ENCODE measurements at regions not wholly inside any gene's neighbourhood (a gene's known extent, or its start where the extent isn't known, plus 50 kb on each side); places are given as distances from the start of the nearest gene placed in this dataset.

DNA sequence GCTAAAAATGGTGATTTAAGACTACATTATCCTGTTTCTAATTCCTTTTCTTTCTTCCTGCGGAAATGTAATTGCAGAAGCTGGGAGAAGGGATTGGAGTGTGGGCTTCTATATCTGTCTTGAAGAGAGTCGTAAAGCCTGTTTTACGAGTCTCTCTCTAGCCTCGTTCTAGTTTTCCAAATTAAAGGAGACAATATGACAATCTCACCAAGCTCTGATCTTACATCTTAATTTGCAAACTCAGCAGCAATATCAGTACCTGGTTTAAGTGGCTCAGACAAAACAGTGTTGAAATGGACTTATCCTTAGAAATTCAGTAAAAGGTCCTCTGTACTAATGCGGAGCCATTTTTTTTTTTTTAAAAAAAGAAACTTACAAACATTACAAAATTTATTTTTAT is 349.5 kb upstream of the HAND2 start:
- TF ChIP-seq POLR2A (IDR thresholded peaks at IDR 0.05): no peak
- TF ChIP-seq, protein P1, sequence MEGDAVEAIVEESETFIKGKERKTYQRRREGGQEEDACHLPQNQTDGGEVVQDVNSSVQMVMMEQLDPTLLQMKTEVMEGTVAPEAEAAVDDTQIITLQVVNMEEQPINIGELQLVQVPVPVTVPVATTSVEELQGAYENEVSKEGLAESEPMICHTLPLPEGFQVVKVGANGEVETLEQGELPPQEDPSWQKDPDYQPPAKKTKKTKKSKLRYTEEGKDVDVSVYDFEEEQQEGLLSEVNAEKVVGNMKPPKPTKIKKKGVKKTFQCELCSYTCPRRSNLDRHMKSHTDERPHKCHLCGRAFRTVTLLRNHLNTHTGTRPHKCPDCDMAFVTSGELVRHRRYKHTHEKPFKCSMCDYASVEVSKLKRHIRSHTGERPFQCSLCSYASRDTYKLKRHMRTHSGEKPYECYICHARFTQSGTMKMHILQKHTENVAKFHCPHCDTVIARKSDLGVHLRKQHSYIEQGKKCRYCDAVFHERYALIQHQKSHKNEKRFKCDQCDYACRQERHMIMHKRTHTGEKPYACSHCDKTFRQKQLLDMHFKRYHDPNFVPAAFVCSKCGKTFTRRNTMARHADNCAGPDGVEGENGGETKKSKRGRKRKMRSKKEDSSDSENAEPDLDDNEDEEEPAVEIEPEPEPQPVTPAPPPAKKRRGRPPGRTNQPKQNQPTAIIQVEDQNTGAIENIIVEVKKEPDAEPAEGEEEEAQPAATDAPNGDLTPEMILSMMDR (IDR thresholded peaks at IDR 0.05): no peak
